B cell (primary cell): ENCODE measurements at regions not wholly inside any gene's neighbourhood (a gene's known extent, or its start where the extent isn't known, plus 50 kb on each side); places are given as distances from the start of the nearest gene placed in this dataset.

ENCODE experiments used
- ATAC-seq: fragments of 200-7000 bp; cut with Tn5 transposase; one replicate; pipeline ENCODE4 v1.10.0; 2021; ENCODE audit warnings: low read depth, mild to moderate bottlenecking, moderate number of reproducible peaks, moderate library complexity
- CTCF ChIA-PET: fragments of 350-600 bp; sonication (Branson Sonifier 250); formaldehyde crosslinking; loops from one replicate; lab custom pipeline; 2021; ENCODE audit warnings: antibody characterized with exemption, inconsistent platforms; lab: Charles Lee
- POLR2A ChIA-PET: fragments of 350-600 bp; sonication (Branson Sonifier 250); formaldehyde crosslinking; loops from one replicate; lab custom pipeline; 2021; ENCODE audit warnings: antibody characterized with exemption; lab: Charles Lee
- DNase-seq: peaks from one replicate; pipeline ENCODE4 v3.0.0; 2013
- H2AFZ ChIP-seq: 2 replicates; pipeline ENCODE4 v1.6.1; 2012; ENCODE audit warnings: mild to moderate bottlenecking, low read depth, low read length; ENCODE audit not compliant: insufficient read depth, poor library complexity, severe bottlenecking
- H3K27ac ChIP-seq, 2 donors: 1 replicate in 1 of 2; 2 replicates in 1 of 2; pipeline ENCODE4 v1.5.1; 2012 to 2013; ENCODE audit warnings: low read length in 2 of 2, mild to moderate bottlenecking in 2 of 2, moderate library complexity in 1 of 2
- H3K27me3 ChIP-seq, 4 experiments: fragments of 200-600 bp in 1 of 4; sonication (generic) in 1 of 4; replicated peaks in 1 of 4; 1 replicate in 2 of 4; 2 replicates in 2 of 4; pipeline versions ENCODE4 v1.6.1 to v1.7.0; 2013 to 2016; ENCODE audit warnings: low read length in 3 of 4, mild to moderate bottlenecking in 2 of 4, mixed read lengths in 1 of 4, moderate library complexity in 1 of 4; ENCODE audit not compliant: insufficient read depth in 4 of 4, control insufficient read depth in 3 of 4; ENCODE audit errors: control extremely low read depth in 1 of 4
- H3K36me3 ChIP-seq, 2 experiments: replicated peaks in 1 of 2; 1 replicate in 1 of 2; 2 replicates in 1 of 2; pipeline versions ENCODE4 v1.6.1 to v1.7.1; 2013; ENCODE audit warnings: low read length in 1 of 2; ENCODE audit not compliant: insufficient read depth in 2 of 2, control insufficient read depth in 1 of 2; ENCODE audit errors: control extremely low read depth in 1 of 2, extremely low read depth in 1 of 2
- H3K4me1 ChIP-seq, 2 donors: fragments of 200-600 bp in 1 of 2; sonication (generic) in 1 of 2; 1 replicate in 1 of 2; 2 replicates in 1 of 2; pipeline versions ENCODE4 v1.5.1 to v1.6.1; 2013 to 2017; ENCODE audit warnings: low read length in 2 of 2; ENCODE audit not compliant: control insufficient read depth in 2 of 2, insufficient read depth in 2 of 2
- H3K4me2 ChIP-seq: replicated peaks from 2 replicates; pipeline ENCODE3; 2012; ENCODE audit warnings: mild to moderate bottlenecking, low read depth, low read length; ENCODE audit not compliant: poor library complexity, severe bottlenecking
- H3K4me3 ChIP-seq, 5 experiments: fragments of 200-600 bp in 1 of 5; sonication (generic) in 1 of 5; 1 replicate in 3 of 5; 2 replicates in 2 of 5; pipeline versions ENCODE4 v1.5.1 to v1.7.0; 2011 to 2016; ENCODE audit warnings: low read length in 4 of 5, mild to moderate bottlenecking in 4 of 5, low read depth in 2 of 5, control low read depth in 1 of 5, moderate library complexity in 1 of 5; ENCODE audit not compliant: insufficient read depth in 1 of 5; ENCODE audit errors: control extremely low read depth in 1 of 5, extremely low read depth in 1 of 5
- H3K79me2 ChIP-seq: fragments of 200-600 bp; sonication (generic); one replicate; pipeline ENCODE4 v1.6.0; 2016; ENCODE audit warnings: low read length; ENCODE audit not compliant: control insufficient read depth, insufficient read depth
- H3K9ac ChIP-seq: fragments of 200-600 bp; sonication (generic); 2 replicates; pipeline ENCODE4 v1.6.1; 2017; ENCODE audit warnings: mild to moderate bottlenecking, low read length, moderate library complexity
- H3K9me3 ChIP-seq, 3 donors: one replicate each; pipeline versions ENCODE4 v1.6.1 to v1.7.1; 2013; ENCODE audit warnings: low read length in 2 of 3; ENCODE audit not compliant: control insufficient read depth in 2 of 3, insufficient read depth in 1 of 3; ENCODE audit errors: control extremely low read depth in 1 of 3
- H4K20me1 ChIP-seq: 2 replicates; pipeline ENCODE4 v1.6.0; 2012; ENCODE audit warnings: mild to moderate bottlenecking, low read length; ENCODE audit not compliant: insufficient read depth, control insufficient read depth, poor library complexity, severe bottlenecking
- H3K27ac Mint-ChIP-seq: one replicate; pipeline ENCODE4 v1.8.0; 2021; ENCODE audit warnings: mixed read lengths
- H3K27me3 Mint-ChIP-seq: one replicate; pipeline ENCODE4 v1.8.0; 2021; ENCODE audit warnings: mixed read lengths
- H3K4me1 Mint-ChIP-seq: one replicate; pipeline ENCODE4 v1.8.0; 2021; ENCODE audit warnings: mixed read lengths
- H3K4me3 Mint-ChIP-seq: one replicate; pipeline ENCODE4 v1.8.0; 2021; ENCODE audit warnings: mixed read lengths
- H3K9me3 Mint-ChIP-seq: one replicate; pipeline ENCODE4 v1.8.0; 2022; ENCODE audit warnings: mixed read lengths; ENCODE audit not compliant: insufficient read depth
- EZH2 ChIP-seq: IDR thresholded peaks from 2 replicates; pipeline ENCODE4 v1.6.1; 2012; ENCODE audit warnings: borderline replicate concordance, low read depth, mild to moderate bottlenecking, moderate library complexity, low read length; ENCODE audit not compliant: insufficient read depth, poor library complexity, severe bottlenecking
- WGBS: methylation state at CpG from one replicate; pipeline ENCODE4 v1.1.5; 2013; ENCODE audit warnings: missing lambda C conversion rate; ENCODE audit not compliant: insufficient coverage; 5-methylcytosine and 5-hydroxymethylcytosine counted together
- intact Hi-C: fragments of 100-400 bp; cut with micrococcal nuclease; formaldehyde crosslinking; loops from one replicate; pipeline ENCODE4 v1.10.0; 2022
- TF ChIP-seq, protein P1 (sequence below): fragments of 200-600 bp; IDR thresholded peaks from one replicate; pipeline ENCODE4 v1.8.0; 2022; ENCODE audit warnings: antibody characterized with exemption, mild to moderate bottlenecking

- no peaks in the 10 kb centered on the region for H3K9me3 Mint-ChIP-seq
- Histone ChIP-seq H3K4me2 (no peak overlapping the region), H3K36me3 (no peaks in the 10 kb centered on the region), H3K9ac (no peak overlapping the region), H3K9me3 (no peaks in the 10 kb centered on the region), H3K4me1 (no peaks in the 10 kb centered on the region), H3K27me3 (peaks cover 0 to 10% (median 5%) of the 10 kb centered on the region in 4 experiments), H3K27ac (no peak overlapping the region), H3K4me3 (no peak overlapping the region), H2AFZ (no peak overlapping the region), H3K79me2 (no peaks in the 10 kb centered on the region), H4K20me1 (no peaks in the 10 kb centered on the region)
- no peaks in the 10 kb centered on the region for H3K4me1 Mint-ChIP-seq
- TF ChIP-seq EZH2: no peak
- TF ChIP-seq, protein P1, sequence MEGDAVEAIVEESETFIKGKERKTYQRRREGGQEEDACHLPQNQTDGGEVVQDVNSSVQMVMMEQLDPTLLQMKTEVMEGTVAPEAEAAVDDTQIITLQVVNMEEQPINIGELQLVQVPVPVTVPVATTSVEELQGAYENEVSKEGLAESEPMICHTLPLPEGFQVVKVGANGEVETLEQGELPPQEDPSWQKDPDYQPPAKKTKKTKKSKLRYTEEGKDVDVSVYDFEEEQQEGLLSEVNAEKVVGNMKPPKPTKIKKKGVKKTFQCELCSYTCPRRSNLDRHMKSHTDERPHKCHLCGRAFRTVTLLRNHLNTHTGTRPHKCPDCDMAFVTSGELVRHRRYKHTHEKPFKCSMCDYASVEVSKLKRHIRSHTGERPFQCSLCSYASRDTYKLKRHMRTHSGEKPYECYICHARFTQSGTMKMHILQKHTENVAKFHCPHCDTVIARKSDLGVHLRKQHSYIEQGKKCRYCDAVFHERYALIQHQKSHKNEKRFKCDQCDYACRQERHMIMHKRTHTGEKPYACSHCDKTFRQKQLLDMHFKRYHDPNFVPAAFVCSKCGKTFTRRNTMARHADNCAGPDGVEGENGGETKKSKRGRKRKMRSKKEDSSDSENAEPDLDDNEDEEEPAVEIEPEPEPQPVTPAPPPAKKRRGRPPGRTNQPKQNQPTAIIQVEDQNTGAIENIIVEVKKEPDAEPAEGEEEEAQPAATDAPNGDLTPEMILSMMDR: no peak
- H3K27me3 Mint-ChIP-seq: peaks cover 17% of the 10 kb centered on the region
- H3K4me3 Mint-ChIP-seq: no peak overlapping the region
- no peak overlapping the region for H3K27ac Mint-ChIP-seq
- intact Hi-C loops: no loop called here
- ATAC-seq (no peak), DNase-seq (no peak)
- POLR2A ChIA-PET: no interaction called here
- CTCF ChIA-PET: interaction anchor here (0.9 to 2.5 kb wide), 6 partner anchors 9 to 503 kb away, joined by 3 to 11 read pairs (median 4); no protein-coding TSS in a partner anchor
- 0% methylated on average over 1 of the region's 3 CpGs for WGBS
These were observed 72.6 kb upstream of the PAK5 start for GRCh38 chr20:9911519-9911918.

DNA sequence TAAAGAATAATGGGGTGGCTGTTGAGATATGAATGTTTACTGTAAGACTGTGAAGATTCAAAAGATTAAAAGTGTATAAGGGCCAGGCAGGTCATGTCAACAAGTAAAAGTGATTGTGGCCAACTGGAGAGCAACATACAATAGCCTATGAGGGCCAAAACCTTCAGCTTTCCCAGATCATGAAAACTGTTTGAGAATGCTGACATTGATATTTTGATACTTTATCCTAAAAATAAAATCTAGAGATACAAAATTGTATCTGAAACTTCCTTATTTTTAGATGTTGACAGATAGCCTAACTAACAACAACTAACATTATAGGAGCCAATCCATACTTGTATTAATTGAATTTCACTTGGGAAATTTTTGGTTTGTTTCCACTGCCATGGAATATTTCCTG, 70.3 kb upstream of the PAK5 start:
- TF ChIP-seq EZH2: no peak
- TF ChIP-seq, protein P1: no peak
- H3K79me2 ChIP-seq: no peaks in the 10 kb centered on the region
- ATAC-seq: no peak
- Mint-ChIP-seq H3K27me3 (peaks cover 14% of the 10 kb centered on the region), H3K9me3 (no peaks in the 10 kb centered on the region), H3K4me3 (no peak overlapping the region), H3K27ac (no peak overlapping the region), H3K4me1 (no peaks in the 10 kb centered on the region)
- intact Hi-C loops: no loop called here
- H3K4me2 ChIP-seq: no peak overlapping the region
- no peak overlapping the region for H3K4me3 ChIP-seq
- ChIA-PET CTCF (interaction anchor here (1.1 to 1.2 kb wide), 2 partner anchors 8 to 516 kb away, joined by 3 read pairs; no protein-coding TSS in a partner anchor), POLR2A (no interaction called here)
- DNase-seq: no peak
- H3K9ac ChIP-seq: no peak overlapping the region
- H4K20me1 ChIP-seq: no peaks in the 10 kb centered on the region
- H3K9me3 ChIP-seq: no peaks in the 10 kb centered on the region
- no peak overlapping the region for H3K27ac ChIP-seq
- no peaks in the 10 kb centered on the region for H3K4me1 ChIP-seq
- peaks cover 0 to 10% (median 5%) of the 10 kb centered on the region in 4 experiments for H3K27me3 ChIP-seq
- H2AFZ ChIP-seq: no peak overlapping the region
- H3K36me3 ChIP-seq: no peaks in the 10 kb centered on the region
